Right atrium auricular region (tissue), 2 donors: ENCODE measurements at regions not wholly inside any gene's neighbourhood (a gene's known extent, or its start where the extent isn't known, plus 50 kb on each side); places are given as distances from the start of the nearest gene placed in this dataset.

Experiments used
- DNase-seq: peaks from one replicate; pipeline ENCODE4 v3.0.0-alpha.2; 2019; ENCODE audit warnings: low spot score
- H3K27ac ChIP-seq, 2 donors: fragments of 200-600 bp; sonication (generic); 1 replicate in 1 of 2; 2 replicates in 1 of 2; pipeline ENCODE4 v1.5.1; 2016 to 2019
- H3K27me3 ChIP-seq, 2 donors: fragments of 200-600 bp; sonication (generic); one replicate each; pipeline versions ENCODE4 v1.5.1 to v1.6.0; 2017 to 2019
- H3K36me3 ChIP-seq: fragments of 200-600 bp; sonication (generic); one replicate; pipeline ENCODE4 v1.5.1; 2016
- H3K4me1 ChIP-seq, 2 donors: fragments of 200-600 bp; sonication (generic); one replicate each; pipeline versions ENCODE4 v1.5.1 to v1.6.0; 2017 to 2019
- H3K4me3 ChIP-seq, 2 donors: fragments of 200-600 bp; sonication (generic); 1 replicate in 1 of 2; 2 replicates in 1 of 2; pipeline ENCODE4 v1.5.1; 2017 to 2019; ENCODE audit warnings: mild to moderate bottlenecking in 1 of 2, moderate library complexity in 1 of 2
- H3K9me3 ChIP-seq, 2 donors: fragments of 200-600 bp; sonication (generic); one replicate each; pipeline ENCODE4 v1.5.1; 2019
- CTCF ChIP-seq, 2 donors: fragments of 200-600 bp; sonication (generic); IDR thresholded peaks; one replicate each; pipeline ENCODE4 v1.5.1; 2019; ENCODE audit warnings: antibody characterized with exemption in 2 of 2

- H3K36me3 ChIP-seq = no peaks in the 10 kb centered on the region
- TF ChIP-seq CTCF (IDR thresholded peaks at IDR 0.05) = no peak
- no peaks in the 10 kb centered on the region for H3K4me1 ChIP-seq
- H3K27me3 ChIP-seq = no peaks in the 10 kb centered on the region
- DNase-seq = no peak
- H3K4me3 ChIP-seq = no peak overlapping the region
- H3K27ac ChIP-seq = no peak overlapping the region
- no peaks in the 10 kb centered on the region for H3K9me3 ChIP-seq
These were observed 113.7 kb downstream of the TMEM18 start for GRCh38 chr2:563512-563911.

GRCh38 chr2:562391-563364, 114.5 kb downstream of the TMEM18 start:
- no peaks in the 10 kb centered on the region for H3K4me1 ChIP-seq
- H3K36me3 ChIP-seq = no peaks in the 10 kb centered on the region
- H3K27me3 ChIP-seq = no peaks in the 10 kb centered on the region
- no peak overlapping the region for H3K27ac ChIP-seq
- no peaks in the 10 kb centered on the region for H3K9me3 ChIP-seq
- no peak overlapping the region for H3K4me3 ChIP-seq
- DNase-seq = no peak
- no peak for TF ChIP-seq CTCF (IDR thresholded peaks at IDR 0.05)

- H3K36me3 ChIP-seq = no peaks in the 10 kb centered on the region
- H3K9me3 ChIP-seq = no peaks in the 10 kb centered on the region
- DNase-seq = no peak
- no peak overlapping the region for H3K27ac ChIP-seq
- H3K4me1 ChIP-seq = no peaks in the 10 kb centered on the region
- H3K27me3 ChIP-seq = no peaks in the 10 kb centered on the region
- no peak overlapping the region for H3K4me3 ChIP-seq
- TF ChIP-seq CTCF (IDR thresholded peaks at IDR 0.05) = no peak
These were observed 118.3 kb downstream of the TMEM18 start for GRCh38 chr2:558879-559278.

- Histone ChIP-seq H3K9me3 (no peaks in the 10 kb centered on the region), H3K27ac (no peak overlapping the region), H3K4me1 (no peaks in the 10 kb centered on the region), H3K4me3 (no peak overlapping the region), H3K36me3 (no peaks in the 10 kb centered on the region), H3K27me3 (no peaks in the 10 kb centered on the region)
- no peak for DNase-seq
- TF ChIP-seq CTCF (IDR thresholded peaks at IDR 0.05) = no peak
These were observed 118.9 kb downstream of the TMEM18 start for GRCh38 chr2:558302-558642.

- Histone ChIP-seq H3K4me3 (no peak overlapping the region), H3K27me3 (no peaks in the 10 kb centered on the region), H3K9me3 (no peaks in the 10 kb centered on the region), H3K4me1 (no peaks in the 10 kb centered on the region), H3K36me3 (no peaks in the 10 kb centered on the region), H3K27ac (no peak overlapping the region)
- TF ChIP-seq CTCF (IDR thresholded peaks at IDR 0.05) = no peak
- no peak for DNase-seq
These were observed 119.4 kb downstream of the TMEM18 start for GRCh38 chr2:557635-558301.
